IPS DF 4.7 (cell line): ENCODE measurements at regions not wholly inside any gene's neighbourhood (a gene's known extent, or its start where the extent isn't known, plus 50 kb on each side); places are given as distances from the start of the nearest gene placed in this dataset.
"Not testable (repeated sequence)": the region's sequence is repeated elsewhere in the genome, so short reads cannot be mapped to it uniquely, and the experiment has no call there.

Experiments
- DNase-seq: peaks from one replicate; pipeline ENCODE4 v3.0.0-alpha.2; 2013; ENCODE audit warnings: low spot score; ENCODE audit errors: extremely low read depth

GRCh38 chr10:123316776-123317175 is 162.6 kb downstream of the BUB3 start:
- DNase-seq: no peak

GRCh38 chr10:123318516-123318915 is 164.3 kb downstream of the BUB3 start:
- DNase-seq: no peak

- no peak for DNase-seq
These were observed 165.9 kb downstream of the BUB3 start for GRCh38 chr10:123320091-123320490.

- DNase-seq: no peak
These were observed 169.7 kb downstream of the BUB3 start for GRCh38 chr10:123323884-123324283.

GRCh38 chr10:123325663-123326190 is 171.5 kb downstream of the BUB3 start:
- no peak for DNase-seq

GRCh38 chr10:123326674-123327073 is 172.5 kb downstream of the BUB3 start:
- DNase-seq: no peak

- DNase-seq: no peak
These were observed 173.2 kb downstream of the BUB3 start for GRCh38 chr10:123327450-123327849.

- no peak for DNase-seq
These were observed 173.7 kb downstream of the BUB3 start for GRCh38 chr10:123327896-123328295.

- no peak for DNase-seq
These were observed 177.2 kb downstream of the BUB3 start for GRCh38 chr10:123331438-123331837.

- no peak for DNase-seq
These were observed 192.4 kb downstream of the BUB3 start for GRCh38 chr10:123346581-123346980.

- DNase-seq: no peak
These were observed 194.7 kb downstream of the BUB3 start for GRCh38 chr10:123348691-123349572.

GRCh38 chr10:123351715-123352114 is 197.5 kb downstream of the BUB3 start:
- no peak for DNase-seq

GRCh38 chr10:123354521-123354920 is 200.3 kb downstream of the BUB3 start:
- no peak for DNase-seq

GRCh38 chr10:123355748-123356481 is 201.7 kb downstream of the BUB3 start:
- no peak for DNase-seq

GRCh38 chr10:123356799-123357198 is 202.6 kb downstream of the BUB3 start:
- no peak for DNase-seq

- DNase-seq: no peak
These were observed 203.3 kb downstream of the BUB3 start for GRCh38 chr10:123357421-123357930.

- DNase-seq: no peak
These were observed 205.3 kb downstream of the BUB3 start for GRCh38 chr10:123359539-123359938.

GRCh38 chr10:123361832-123362231 is 207.6 kb downstream of the BUB3 start:
- no peak for DNase-seq

GRCh38 chr10:123367195-123367594 is 213.0 kb downstream of the BUB3 start:
- no peak for DNase-seq

GRCh38 chr10:123371626-123372025 is 217.4 kb downstream of the BUB3 start:
- not testable (repeated sequence) for DNase-seq

- no peak for DNase-seq
These were observed 219.4 kb downstream of the BUB3 start for GRCh38 chr10:123373591-123373990.

GRCh38 chr10:123375097-123375496 is 220.9 kb downstream of the BUB3 start:
- no peak for DNase-seq
